Mammary epithelial cell (primary cell): ENCODE measurements at regions not wholly inside any gene's neighbourhood (a gene's known extent, or its start where the extent isn't known, plus 50 kb on each side); places are given as distances from the start of the nearest gene placed in this dataset.

Experiments
- EZH2 ChIP-seq: IDR thresholded peaks from 2 replicates; pipeline ENCODE4 v1.6.1; 2012; ENCODE audit warnings: low read length, inconsistent platforms, borderline replicate concordance
- TF ChIP-seq, protein P1 (sequence below), 2 donors: IDR thresholded peaks in 1 of 2; conservative IDR thresholded peaks in 1 of 2; 2 replicates each; pipeline ENCODE4 v1.5.1; 2011 to 2012; ENCODE audit warnings: inconsistent platforms in 2 of 2, low read length in 2 of 2, mild to moderate bottlenecking in 2 of 2, control low read depth in 1 of 2, low read depth in 1 of 2; ENCODE audit not compliant: insufficient read depth in 1 of 2; ENCODE audit errors: extremely low read depth in 1 of 2

DNA sequence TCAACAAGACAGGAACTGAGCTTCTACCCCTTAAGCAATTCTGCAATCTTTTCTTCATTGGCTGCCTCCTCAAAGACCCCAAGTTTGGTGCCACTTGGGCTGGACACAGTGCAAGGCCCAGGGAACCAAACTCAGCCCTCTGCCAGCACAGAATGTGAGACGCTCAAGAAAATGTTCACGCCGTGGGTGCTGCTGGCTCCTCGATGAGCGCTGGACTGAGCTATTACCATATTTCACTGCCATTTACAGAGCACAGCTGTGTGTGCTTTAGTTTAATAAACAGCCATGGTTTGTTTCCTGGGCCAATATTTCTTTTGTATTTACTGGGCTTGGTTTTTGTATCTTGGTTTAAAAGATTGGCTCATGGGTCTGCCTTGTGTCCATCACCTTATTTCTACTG is 138.8 kb upstream of the VSTM2B start:
- TF ChIP-seq, protein P1, sequence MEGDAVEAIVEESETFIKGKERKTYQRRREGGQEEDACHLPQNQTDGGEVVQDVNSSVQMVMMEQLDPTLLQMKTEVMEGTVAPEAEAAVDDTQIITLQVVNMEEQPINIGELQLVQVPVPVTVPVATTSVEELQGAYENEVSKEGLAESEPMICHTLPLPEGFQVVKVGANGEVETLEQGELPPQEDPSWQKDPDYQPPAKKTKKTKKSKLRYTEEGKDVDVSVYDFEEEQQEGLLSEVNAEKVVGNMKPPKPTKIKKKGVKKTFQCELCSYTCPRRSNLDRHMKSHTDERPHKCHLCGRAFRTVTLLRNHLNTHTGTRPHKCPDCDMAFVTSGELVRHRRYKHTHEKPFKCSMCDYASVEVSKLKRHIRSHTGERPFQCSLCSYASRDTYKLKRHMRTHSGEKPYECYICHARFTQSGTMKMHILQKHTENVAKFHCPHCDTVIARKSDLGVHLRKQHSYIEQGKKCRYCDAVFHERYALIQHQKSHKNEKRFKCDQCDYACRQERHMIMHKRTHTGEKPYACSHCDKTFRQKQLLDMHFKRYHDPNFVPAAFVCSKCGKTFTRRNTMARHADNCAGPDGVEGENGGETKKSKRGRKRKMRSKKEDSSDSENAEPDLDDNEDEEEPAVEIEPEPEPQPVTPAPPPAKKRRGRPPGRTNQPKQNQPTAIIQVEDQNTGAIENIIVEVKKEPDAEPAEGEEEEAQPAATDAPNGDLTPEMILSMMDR (conservative IDR thresholded peaks at IDR 0.05 in 1 of 2, IDR thresholded peaks at IDR 0.05 in 1 of 2; ENCODE audit: extremely low read depth in 1 of 2, insufficient read depth in 1 of 2, low read depth in 1 of 2, low read length in 2 of 2): no peak
- TF ChIP-seq EZH2: no peak
